ENCODE measurements at regions not wholly inside any gene's neighbourhood (a gene's known extent, or its start where the extent isn't known, plus 50 kb on each side); places are given as distances from the start of the nearest gene placed in this dataset.
"Not testable (repeated sequence)": the region's sequence is repeated elsewhere in the genome, so short reads cannot be mapped to it uniquely, and the experiment has no call there.

- H3K27ac Mint-ChIP-seq, result no peak overlapping the region
- H3K9me3 Mint-ChIP-seq, result peaks cover 18% of the 10 kb centered on the region
Measured at GRCh38 chr6:82487895-82488294, 124.3 kb downstream of the TPBG start.

GRCh38 chr6:82488403-82488802 lies 124.8 kb downstream of the TPBG start:
- Mint-ChIP-seq H3K27me3 (no peaks in the 10 kb centered on the region), H3K4me1 (no peaks in the 10 kb centered on the region), H3K27ac (no peak overlapping the region), H3K9me3 (peaks cover 18% of the 10 kb centered on the region), H3K4me3 (no peak overlapping the region), H3K36me3 (ENCODE audit: low read depth) (no peaks in the 10 kb centered on the region)
- ATAC-seq (no peak), DNase-seq (no peak)

More at GRCh38 chr6:82487895-82488294, 124.3 kb downstream of the TPBG start:
- no peaks in the 10 kb centered on the region for H3K27me3 Mint-ChIP-seq
- no peak overlapping the region for H3K4me3 Mint-ChIP-seq
- ATAC-seq (no peak), DNase-seq (no peak)
- no peaks in the 10 kb centered on the region for H3K4me1 Mint-ChIP-seq
- no peaks in the 10 kb centered on the region for H3K36me3 Mint-ChIP-seq (ENCODE audit: low read depth)

DNA sequence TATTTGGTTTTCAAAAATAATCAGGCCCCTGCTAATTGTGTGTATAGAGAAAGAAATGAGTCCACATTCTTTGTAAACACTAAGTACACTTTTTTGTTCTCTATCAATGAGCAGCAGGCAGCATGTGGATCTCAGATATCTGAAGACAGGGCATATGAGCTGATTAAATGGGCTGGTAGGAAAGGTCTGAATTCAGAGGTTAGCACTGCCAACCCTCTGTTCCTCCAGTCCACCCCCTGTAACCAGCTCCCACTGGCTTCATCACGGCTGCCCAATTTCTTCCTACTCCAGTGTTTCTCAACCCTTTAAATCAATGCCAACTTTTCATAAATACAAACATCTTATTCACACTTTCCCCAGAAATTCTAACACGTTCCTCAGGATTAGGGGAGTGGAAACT lies 128.5 kb downstream of the TPBG start:
- H3K4me3 Mint-ChIP-seq, result no peak overlapping the region
- H3K36me3 Mint-ChIP-seq (ENCODE audit: low read depth), result no peaks in the 10 kb centered on the region
- H3K27ac Mint-ChIP-seq, result no peak overlapping the region
- H3K9me3 Mint-ChIP-seq, result peaks cover 7% of the 10 kb centered on the region
- DNase-seq (no peak), ATAC-seq (no peak)
- no peaks in the 10 kb centered on the region for H3K27me3 Mint-ChIP-seq
- H3K4me1 Mint-ChIP-seq, result no peaks in the 10 kb centered on the region

- Mint-ChIP-seq H3K27ac (no peak overlapping the region), H3K36me3 (ENCODE audit: low read depth) (no peaks in the 10 kb centered on the region), H3K4me1 (no peaks in the 10 kb centered on the region), H3K9me3 (peaks cover 4% of the 10 kb centered on the region), H3K27me3 (no peaks in the 10 kb centered on the region), H3K4me3 (no peak overlapping the region)
- ATAC-seq, result no peak
- no peak for DNase-seq
Measured at GRCh38 chr6:82493467-82493866, 129.8 kb downstream of the TPBG start.

DNA sequence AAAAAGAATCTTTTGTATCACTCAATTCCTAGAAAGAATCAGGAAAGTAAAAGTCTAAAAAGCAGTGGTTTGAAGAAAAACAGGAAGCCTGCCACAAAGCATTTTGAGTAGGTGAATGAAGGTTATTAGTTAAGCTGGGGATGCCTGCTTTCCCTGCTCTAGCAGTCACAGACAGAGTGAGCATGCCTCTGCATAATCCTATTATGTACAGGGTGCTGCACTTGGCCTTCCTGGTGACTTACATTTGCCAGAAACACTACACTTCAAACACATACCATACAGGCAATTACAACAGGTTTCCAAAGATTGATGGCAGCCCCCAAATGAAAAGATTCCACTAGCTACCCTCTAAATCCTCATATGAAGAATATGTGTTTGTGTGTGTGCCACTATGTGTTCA lies 130.8 kb downstream of the TPBG start:
- no peaks in the 10 kb centered on the region for H3K36me3 Mint-ChIP-seq (ENCODE audit: low read depth)

GRCh38 chr6:82501901-82502300 lies 138.3 kb downstream of the TPBG start:
- not testable (repeated sequence) for H3K27me3 Mint-ChIP-seq; DNase-seq; H3K36me3 Mint-ChIP-seq (ENCODE audit: low read depth); H3K9me3 Mint-ChIP-seq; H3K4me3 Mint-ChIP-seq; ATAC-seq; H3K4me1 Mint-ChIP-seq; H3K27ac Mint-ChIP-seq

More for the DNA sequence above, 130.8 kb downstream of the TPBG start:
- ATAC-seq (no peak), DNase-seq (no peak)
- no peaks in the 10 kb centered on the region for H3K27me3 Mint-ChIP-seq
- H3K27ac Mint-ChIP-seq, result no peak overlapping the region
- peaks cover 4% of the 10 kb centered on the region for H3K9me3 Mint-ChIP-seq
- H3K4me1 Mint-ChIP-seq, result no peaks in the 10 kb centered on the region
- H3K4me3 Mint-ChIP-seq, result no peak overlapping the region

DNA sequence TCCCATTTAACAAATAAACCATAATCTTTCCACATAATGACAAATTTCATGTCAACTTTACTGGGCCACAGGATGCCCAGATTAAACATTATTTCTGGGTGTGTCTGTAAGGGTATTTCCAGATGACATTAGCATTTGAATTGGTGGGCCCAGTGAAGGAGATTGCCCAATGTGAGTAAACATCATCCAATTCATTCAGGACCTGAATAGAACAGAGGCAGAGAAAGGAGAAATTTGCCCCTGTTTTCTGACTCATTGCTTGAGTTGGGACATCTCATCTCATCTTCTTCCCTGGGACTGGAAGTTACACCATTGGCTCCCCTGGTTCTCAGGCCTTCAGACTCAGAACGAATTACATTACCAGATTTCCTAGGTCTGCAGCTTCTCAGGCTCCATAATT lies 142.9 kb downstream of the TPBG start:
- ATAC-seq (no peak), DNase-seq (no peak)
- H3K4me3 Mint-ChIP-seq, result no peak overlapping the region
- no peak overlapping the region for H3K27ac Mint-ChIP-seq
- no peaks in the 10 kb centered on the region for H3K9me3 Mint-ChIP-seq
- H3K36me3 Mint-ChIP-seq (ENCODE audit: low read depth), result no peaks in the 10 kb centered on the region
- no peaks in the 10 kb centered on the region for H3K4me1 Mint-ChIP-seq
- no peaks in the 10 kb centered on the region for H3K27me3 Mint-ChIP-seq

- Mint-ChIP-seq H3K36me3 (ENCODE audit: low read depth) (no peaks in the 10 kb centered on the region), H3K27ac (no peak overlapping the region), H3K4me1 (no peaks in the 10 kb centered on the region), H3K9me3 (no peaks in the 10 kb centered on the region), H3K27me3 (no peaks in the 10 kb centered on the region), H3K4me3 (no peak overlapping the region)
- no peak for DNase-seq
- no peak for ATAC-seq
Measured at GRCh38 chr6:82507112-82507511, 143.5 kb downstream of the TPBG start.

- Mint-ChIP-seq H3K4me3 (no peak overlapping the region), H3K27me3 (no peaks in the 10 kb centered on the region), H3K9me3 (peaks cover 18% of the 10 kb centered on the region), H3K36me3 (ENCODE audit: low read depth) (peaks cover 3% of the 10 kb centered on the region), H3K27ac (no peak overlapping the region), H3K4me1 (no peaks in the 10 kb centered on the region)
- no peak for ATAC-seq
- DNase-seq, result no peak
Measured at GRCh38 chr6:82511546-82511945, 147.9 kb downstream of the TPBG start.

- not testable (repeated sequence) for DNase-seq; H3K27me3 Mint-ChIP-seq; H3K36me3 Mint-ChIP-seq (ENCODE audit: low read depth); ATAC-seq; H3K4me1 Mint-ChIP-seq; H3K27ac Mint-ChIP-seq; H3K4me3 Mint-ChIP-seq
- H3K9me3 Mint-ChIP-seq, result peaks cover 24% of the 10 kb centered on the region
Measured at GRCh38 chr6:82517896-82518295, 154.3 kb downstream of the TPBG start.

- no peak overlapping the region for H3K27ac Mint-ChIP-seq
- DNase-seq (no peak), ATAC-seq (no peak)
- H3K27me3 Mint-ChIP-seq, result no peaks in the 10 kb centered on the region
- no peaks in the 10 kb centered on the region for H3K4me1 Mint-ChIP-seq
- no peak overlapping the region for H3K4me3 Mint-ChIP-seq
- H3K9me3 Mint-ChIP-seq, result peaks cover 13% of the 10 kb centered on the region
- H3K36me3 Mint-ChIP-seq (ENCODE audit: low read depth), result no peaks in the 10 kb centered on the region
Measured at GRCh38 chr6:82521369-82521768, 157.8 kb downstream of the TPBG start.

DNA sequence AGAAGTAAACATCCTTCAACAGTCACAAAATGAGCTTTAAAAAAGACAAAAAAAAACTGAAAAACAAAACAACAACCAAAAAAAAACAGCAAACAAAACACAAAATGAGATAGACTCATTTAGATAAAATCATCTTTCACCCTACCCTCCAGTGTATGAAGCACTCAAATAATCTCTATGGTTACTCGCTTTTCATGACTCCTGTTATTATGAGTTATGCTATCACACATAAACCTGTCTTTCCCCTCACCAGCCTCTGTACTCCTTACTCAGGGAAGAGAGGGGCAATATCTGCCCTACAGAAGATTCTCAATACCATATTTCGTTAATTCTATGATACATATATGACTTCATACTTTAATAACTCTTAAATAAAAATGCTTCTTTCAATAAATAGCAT lies 158.2 kb downstream of the TPBG start:
- ATAC-seq, result no peak
- no peaks in the 10 kb centered on the region for H3K4me1 Mint-ChIP-seq
- no peak for DNase-seq
- H3K36me3 Mint-ChIP-seq (ENCODE audit: low read depth), result no peaks in the 10 kb centered on the region
- peaks cover 13% of the 10 kb centered on the region for H3K9me3 Mint-ChIP-seq
- no peaks in the 10 kb centered on the region for H3K27me3 Mint-ChIP-seq
- H3K27ac Mint-ChIP-seq, result no peak overlapping the region
- H3K4me3 Mint-ChIP-seq, result no peak overlapping the region

GRCh38 chr6:82524031-82524430 lies 160.4 kb downstream of the TPBG start:
- Mint-ChIP-seq H3K4me3 (no peak overlapping the region), H3K27ac (no peak overlapping the region), H3K9me3 (peaks cover 7% of the 10 kb centered on the region), H3K36me3 (ENCODE audit: low read depth) (no peaks in the 10 kb centered on the region), H3K27me3 (no peaks in the 10 kb centered on the region), H3K4me1 (no peaks in the 10 kb centered on the region)
- ATAC-seq, result no peak
- no peak for DNase-seq

- no peak overlapping the region for H3K4me3 Mint-ChIP-seq
- ATAC-seq (no peak), DNase-seq (no peak)
- H3K36me3 Mint-ChIP-seq (ENCODE audit: low read depth), result no peaks in the 10 kb centered on the region
- peaks cover 10% of the 10 kb centered on the region for H3K9me3 Mint-ChIP-seq
- H3K4me1 Mint-ChIP-seq, result no peaks in the 10 kb centered on the region
- H3K27me3 Mint-ChIP-seq, result no peaks in the 10 kb centered on the region
- no peak overlapping the region for H3K27ac Mint-ChIP-seq
Measured at GRCh38 chr6:82525775-82526495, 162.3 kb downstream of the TPBG start.

DNA sequence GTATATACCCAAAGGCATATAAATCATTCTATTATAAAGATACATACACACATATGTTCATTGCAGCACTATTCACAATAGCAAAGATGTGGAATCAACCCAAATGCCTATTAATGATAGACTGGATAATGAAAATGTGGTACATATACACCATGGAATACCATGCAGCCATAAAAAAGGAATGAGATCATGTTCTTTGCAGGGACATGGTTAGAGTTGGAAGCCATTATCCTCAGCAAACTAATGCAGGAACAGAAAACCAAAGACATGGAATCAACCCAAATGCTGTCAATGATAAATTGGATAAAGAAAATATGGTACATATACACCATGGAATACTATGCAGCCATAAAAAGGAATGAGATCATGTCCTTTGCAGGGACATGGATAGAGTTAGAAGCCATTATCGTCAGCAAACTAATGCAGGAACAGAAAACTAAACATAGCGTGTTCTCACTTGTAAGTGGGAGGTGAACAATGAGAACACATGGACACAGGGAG lies 166.4 kb downstream of the TPBG start:
- ATAC-seq; H3K27me3 Mint-ChIP-seq; H3K4me3 Mint-ChIP-seq; DNase-seq; H3K27ac Mint-ChIP-seq; H3K4me1 Mint-ChIP-seq; H3K36me3 Mint-ChIP-seq (ENCODE audit: low read depth); H3K9me3 Mint-ChIP-seq: not testable (repeated sequence)

DNA sequence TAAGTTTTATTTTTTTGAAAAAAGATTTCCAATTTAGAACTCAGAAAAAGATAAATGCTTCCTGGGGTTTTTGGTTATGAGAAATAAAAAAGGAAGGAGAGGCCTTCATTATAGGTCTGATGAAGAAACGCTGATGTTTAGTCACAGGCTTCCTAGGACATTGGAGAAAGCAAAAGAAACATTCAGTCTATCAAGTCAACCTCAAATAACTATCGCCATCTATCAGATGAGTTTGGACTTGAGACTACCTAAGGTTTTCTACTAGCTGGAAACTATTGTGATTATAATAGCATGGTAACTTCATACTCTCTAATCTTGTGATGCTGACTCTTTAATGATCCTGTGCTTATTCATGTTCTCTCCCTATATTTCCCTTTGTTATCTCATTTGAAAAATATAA lies 171.3 kb downstream of the TPBG start:
- no peaks in the 10 kb centered on the region for H3K36me3 Mint-ChIP-seq (ENCODE audit: low read depth)
- H3K4me1 Mint-ChIP-seq, result no peaks in the 10 kb centered on the region
- no peak overlapping the region for H3K27ac Mint-ChIP-seq
- ATAC-seq, result no peak
- peaks cover 8% of the 10 kb centered on the region for H3K9me3 Mint-ChIP-seq
- H3K4me3 Mint-ChIP-seq, result no peak overlapping the region
- no peak for DNase-seq
- H3K27me3 Mint-ChIP-seq, result no peaks in the 10 kb centered on the region

All from activated naive CD8-positive, alpha-beta T cell treated with anti-CD3 and anti-CD28 coated beads, Interleukin-2, amount 50 U/mL, for 24 hours (primary cell).